8988T (cell line): ENCODE measurements at regions not wholly inside any gene's neighbourhood (a gene's known extent, or its start where the extent isn't known, plus 50 kb on each side); places are given as distances from the start of the nearest gene placed in this dataset.

Experiments
- DNase-seq: peaks from one replicate; pipeline ENCODE4 v3.0.0; 2011

GRCh38 chr4:188197566-188197965, 58.3 kb downstream of the TRIML1 start:
- DNase-seq: no peak

DNA sequence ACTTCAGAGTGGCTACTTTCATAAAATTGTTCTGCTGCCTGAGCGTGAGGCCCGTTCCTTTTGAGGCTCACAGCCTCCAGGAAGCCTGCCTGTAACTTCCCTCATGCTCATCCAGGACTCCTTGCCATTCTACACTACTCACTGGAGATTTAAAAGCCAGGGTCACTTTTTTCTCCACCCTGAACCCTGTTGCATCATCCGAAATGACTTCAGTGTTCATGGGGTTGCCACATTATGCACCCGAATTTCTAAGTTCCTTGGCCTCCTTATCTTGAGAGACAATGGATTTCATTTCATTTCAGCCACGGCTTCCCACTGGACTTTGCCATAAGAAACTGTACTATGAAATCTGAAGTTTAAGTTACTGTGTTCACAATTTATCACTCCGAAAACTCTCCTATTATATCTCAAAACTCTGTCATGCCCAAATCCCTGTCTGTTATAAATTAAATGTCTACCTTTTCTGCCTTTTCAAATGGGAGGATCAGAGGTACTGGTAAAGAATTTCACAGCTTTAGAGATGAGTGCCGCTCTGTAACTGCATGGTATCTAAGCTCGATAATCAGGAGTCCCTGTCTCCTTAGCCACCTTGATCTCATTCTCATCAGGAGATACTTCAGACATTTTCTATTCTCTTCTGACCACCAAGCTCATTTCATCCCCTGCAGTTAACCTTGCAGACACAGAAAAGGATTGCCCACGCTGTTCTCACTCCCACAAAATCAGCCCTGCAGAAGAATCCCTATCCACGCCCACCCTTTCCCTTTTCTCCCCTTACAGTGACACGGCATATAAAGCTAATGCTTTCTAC, 59.9 kb downstream of the TRIML1 start:
- no peak for DNase-seq

GRCh38 chr4:188201851-188202250, 62.6 kb downstream of the TRIML1 start:
- no peak for DNase-seq

DNA sequence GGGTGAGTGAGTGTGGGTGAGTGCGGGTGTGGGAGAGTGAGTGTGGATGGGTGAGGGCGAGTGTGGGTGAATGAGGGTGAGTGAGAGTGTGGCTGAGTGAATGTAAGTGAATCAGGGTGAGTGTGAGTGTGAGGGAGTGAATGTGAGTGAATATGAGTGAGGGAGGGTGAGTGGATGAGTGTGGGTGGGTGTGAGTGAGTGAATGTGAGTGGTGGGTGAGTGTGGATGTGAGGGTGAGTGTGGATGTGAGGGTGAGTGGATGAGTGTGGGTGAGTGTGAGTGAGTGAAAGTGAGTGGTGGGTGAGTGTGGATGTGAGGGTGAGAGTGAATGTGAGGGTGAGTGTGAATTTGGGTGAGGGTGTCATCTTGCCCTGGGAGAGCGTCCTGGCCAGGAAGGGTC, 67.5 kb downstream of the TRIML1 start:
- no peak for DNase-seq

DNA sequence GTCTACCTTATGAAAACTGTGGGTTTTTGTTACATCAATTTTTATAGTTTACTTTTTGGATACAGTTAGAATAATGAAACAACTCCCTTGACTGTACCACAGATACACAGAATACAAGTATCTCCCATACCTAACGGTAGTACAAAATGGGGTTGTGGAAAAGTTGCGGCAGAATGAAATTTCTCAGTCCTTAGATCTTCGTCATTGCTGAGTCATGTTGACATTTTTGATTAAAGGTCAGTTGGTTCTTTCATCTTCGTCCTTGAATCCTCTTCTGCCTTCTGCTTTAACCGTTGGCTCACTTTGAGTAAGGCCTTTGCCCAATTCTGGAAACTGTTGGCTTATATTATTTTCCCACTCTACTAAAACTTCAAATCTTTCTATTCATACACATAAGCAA, 75.6 kb downstream of the TRIML1 start:
- DNase-seq: no peak

GRCh38 chr4:188218392-188218791, 79.2 kb downstream of the TRIML1 start:
- no peak for DNase-seq

DNA sequence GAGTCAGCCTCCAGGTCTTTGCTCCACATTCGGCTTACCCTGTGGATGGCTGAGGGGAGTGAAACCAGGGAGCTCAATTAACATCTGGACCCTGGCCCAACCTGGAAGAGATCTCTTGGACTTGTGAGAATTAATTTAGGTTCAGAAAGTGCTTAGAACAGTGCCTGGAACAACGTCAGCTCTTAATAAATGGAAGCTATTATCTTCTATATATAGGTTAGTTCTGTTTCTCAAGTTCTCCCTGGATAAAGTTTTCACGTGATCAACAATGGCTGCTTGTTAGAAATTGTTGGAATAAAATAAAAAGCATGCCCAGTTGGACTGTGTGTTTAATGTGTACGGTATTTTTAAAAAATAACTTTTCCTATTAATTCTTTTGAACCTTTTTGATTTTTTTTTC, 80.8 kb downstream of the TRIML1 start:
- no peak for DNase-seq

DNA sequence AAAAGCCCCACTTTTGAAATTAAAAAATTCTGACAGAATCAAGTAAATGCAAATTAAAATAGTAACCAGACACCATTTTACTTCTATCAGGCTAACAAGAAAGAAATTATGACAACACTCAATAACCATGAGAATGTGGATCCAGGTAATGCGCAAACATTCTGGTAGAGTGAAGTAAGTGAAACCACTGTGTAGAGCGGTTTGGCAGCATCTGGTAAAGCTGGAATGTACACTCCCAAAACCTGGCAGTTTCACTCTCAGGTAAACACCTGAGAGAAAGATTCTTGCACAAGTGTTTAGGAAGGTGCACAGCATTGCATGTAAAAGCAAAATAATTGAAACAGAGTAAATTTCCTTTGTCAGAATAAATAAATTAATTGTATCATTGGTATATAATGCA, 81.8 kb downstream of the TRIML1 start:
- no peak for DNase-seq

- no peak for DNase-seq
These were observed 89.0 kb downstream of the TRIML1 start for GRCh38 chr4:188228279-188228678.

DNA sequence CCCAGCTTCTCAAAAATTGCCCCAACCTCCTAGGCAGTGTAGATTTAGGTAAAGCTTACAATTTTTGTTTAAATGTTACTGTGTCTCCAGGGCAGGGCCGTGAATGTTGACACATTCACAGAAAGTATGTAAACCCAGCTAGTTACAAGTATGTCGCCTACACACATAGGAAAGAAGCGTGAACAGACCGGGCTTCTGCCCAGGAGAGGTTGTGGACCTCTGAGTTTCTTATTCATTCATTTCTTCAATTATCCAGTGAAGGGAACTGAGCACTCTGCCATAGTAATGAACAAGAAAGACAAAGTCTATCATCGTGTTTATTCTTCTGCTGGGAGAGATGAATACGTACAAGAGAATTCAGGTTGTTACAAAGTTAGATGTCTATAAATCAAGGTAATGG, 93.2 kb downstream of the TRIML1 start:
- no peak for DNase-seq

GRCh38 chr4:188242041-188242440, 102.8 kb downstream of the TRIML1 start:
- DNase-seq: no peak

DNA sequence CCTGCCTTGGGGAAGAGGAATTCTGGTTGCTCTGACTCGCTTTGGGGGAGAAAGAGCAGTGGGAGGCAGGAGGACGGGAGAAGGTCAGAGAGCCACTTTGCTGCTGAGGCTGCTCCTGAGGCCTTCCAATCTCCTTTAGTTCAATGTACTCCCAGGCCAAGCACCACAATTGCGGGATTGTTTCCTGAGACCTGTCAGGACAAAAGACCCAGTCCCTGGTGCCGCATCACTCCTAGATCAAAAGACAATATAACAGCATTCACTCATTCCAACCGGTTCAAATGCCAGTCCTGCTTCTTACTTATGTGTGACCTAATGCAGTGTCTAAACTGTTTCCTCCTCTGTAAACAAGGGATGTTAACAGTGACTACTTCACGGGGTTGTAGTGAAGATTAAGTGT, 106.4 kb downstream of the TRIML1 start:
- no peak for DNase-seq

- no peak for DNase-seq
These were observed 107.2 kb downstream of the TRIML1 start for GRCh38 chr4:188246488-188246887.

- no peak for DNase-seq
These were observed 115.0 kb downstream of the TRIML1 start for GRCh38 chr4:188254211-188254610.

DNA sequence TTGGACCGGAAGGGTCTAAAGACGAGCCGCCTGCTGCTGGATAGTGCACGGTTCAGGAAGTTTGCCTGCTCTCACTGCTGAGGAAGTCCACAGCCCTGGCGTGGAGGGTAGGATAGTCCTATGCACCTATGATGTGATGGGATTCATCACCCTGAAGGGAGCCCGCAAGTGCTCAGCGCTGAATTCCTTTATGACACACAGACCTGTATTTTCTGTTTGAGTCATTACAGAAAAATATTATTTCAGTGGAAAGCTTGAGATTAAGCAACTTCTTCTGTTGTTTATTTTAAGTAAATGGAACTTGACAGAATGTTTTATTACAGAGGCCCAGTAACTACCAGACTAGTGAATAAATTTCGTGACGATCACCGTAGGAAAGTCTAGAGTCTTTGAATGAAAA, 123.2 kb downstream of the TRIML1 start:
- DNase-seq: no peak

GRCh38 chr4:188263321-188263720, 124.1 kb downstream of the TRIML1 start:
- DNase-seq: no peak

GRCh38 chr4:188266386-188266785, 127.1 kb downstream of the TRIML1 start:
- no peak for DNase-seq

- DNase-seq: no peak
These were observed 129.1 kb downstream of the TRIML1 start for GRCh38 chr4:188268131-188268908.

DNA sequence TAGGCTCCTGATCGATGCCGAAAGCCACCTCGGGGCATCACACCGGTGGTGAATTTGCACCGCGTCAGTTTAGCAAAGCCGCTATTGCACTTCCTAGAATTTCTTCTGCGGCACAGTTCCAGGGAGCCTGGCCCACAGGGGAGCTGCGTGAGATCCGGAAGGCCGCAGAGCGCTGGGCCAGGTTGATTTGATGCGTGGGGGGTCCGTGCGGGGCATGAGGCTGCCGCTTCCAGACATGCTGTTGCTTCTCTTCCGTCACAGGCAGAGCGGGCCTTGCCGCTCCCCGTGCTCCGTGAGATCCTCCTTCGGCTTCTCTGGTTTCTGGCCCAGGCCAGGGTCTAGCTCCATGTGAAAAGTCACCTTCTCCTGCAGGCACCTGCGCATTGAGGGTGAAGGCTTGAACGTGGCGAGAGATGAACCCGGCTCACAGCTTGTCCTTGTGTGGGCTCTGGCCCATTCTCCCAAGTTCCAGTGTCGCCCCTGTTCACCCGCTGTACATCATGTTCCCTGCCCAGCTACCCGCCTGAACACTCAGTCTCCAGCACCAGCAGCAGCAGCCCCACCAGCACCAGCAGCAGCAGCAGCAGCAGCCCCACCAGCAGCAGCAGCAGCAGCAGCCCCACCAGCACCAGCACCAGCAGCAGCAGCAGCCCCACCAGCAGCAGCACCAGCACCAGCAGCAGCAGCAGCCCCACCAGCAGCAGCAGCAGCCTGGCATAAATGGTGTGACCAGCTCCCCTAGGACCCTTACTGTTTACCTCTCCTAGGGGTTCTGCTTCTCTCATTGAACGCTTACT, 131.2 kb downstream of the TRIML1 start:
- no peak for DNase-seq

GRCh38 chr4:188275686-188276085, 136.4 kb downstream of the TRIML1 start:
- DNase-seq: no peak

- DNase-seq: no peak
These were observed 139.9 kb downstream of the TRIML1 start for GRCh38 chr4:188279184-188279583.

DNA sequence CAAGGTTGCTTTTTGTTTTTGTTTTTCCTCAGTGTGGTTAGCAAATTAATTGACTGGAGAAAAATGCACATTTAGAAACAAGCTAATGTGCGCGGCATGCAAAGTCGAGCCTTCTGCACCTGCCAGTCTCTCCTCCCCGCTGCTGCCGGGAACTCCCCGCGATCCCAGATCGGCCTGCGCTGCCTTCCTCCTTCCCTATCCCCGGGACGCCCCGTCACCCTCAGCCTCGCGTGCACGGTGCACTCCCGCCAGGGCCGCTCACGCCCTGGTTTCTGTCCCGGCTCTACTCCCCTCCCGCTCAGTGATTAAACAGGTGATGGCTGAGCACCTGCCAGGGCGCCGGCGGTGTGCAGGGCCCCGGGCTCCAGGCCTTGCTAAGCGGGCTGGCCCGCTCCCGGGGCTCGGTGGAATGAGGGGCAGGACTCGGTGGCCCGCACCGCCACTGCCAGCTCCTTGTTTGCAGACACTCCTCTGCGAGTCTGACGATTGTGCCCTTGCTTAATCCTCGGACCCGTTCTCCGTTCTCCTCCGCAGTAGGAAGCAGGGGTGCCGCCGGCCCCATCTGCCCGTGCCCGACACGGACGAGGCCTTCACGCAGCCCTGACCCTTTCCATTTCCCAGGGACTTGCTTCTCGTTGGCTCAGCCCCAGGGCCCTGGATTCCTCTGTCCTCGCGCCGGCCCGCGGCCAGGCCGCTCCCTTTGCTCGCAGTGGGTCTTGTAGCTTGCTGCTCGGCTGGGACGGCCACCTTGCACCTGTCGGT, 143.4 kb downstream of the TRIML1 start:
- no peak for DNase-seq
